Naive B cell (primary cell): ENCODE measurements at regions not wholly inside any gene's neighbourhood (a gene's known extent, or its start where the extent isn't known, plus 50 kb on each side); places are given as distances from the start of the nearest gene placed in this dataset.

Experiments used
- ATAC-seq, 2 donors: fragments of 150-1000 bp; cut with Tn5 transposase; 2 replicates each; pipeline ENCODE4 v1.10.0; 2021; ENCODE audit warnings: low read depth in 2 of 2, mild to moderate bottlenecking in 2 of 2, moderate library complexity in 2 of 2
- DNase-seq: peaks from one replicate; pipeline ENCODE4 v3.0.0; 2022
- H3K27ac Mint-ChIP-seq, 6 donors: one replicate each; pipeline ENCODE4 v1.8.0; 2020 to 2022; ENCODE audit warnings: mild to moderate bottlenecking in 6 of 6, mixed read lengths in 6 of 6, moderate library complexity in 5 of 6, inconsistent platforms in 2 of 6
- H3K27me3 Mint-ChIP-seq, 3 donors: one replicate each; pipeline ENCODE4 v1.8.0; 2021 to 2022; ENCODE audit warnings: mixed read lengths in 3 of 3, mild to moderate bottlenecking in 1 of 3
- H3K36me3 Mint-ChIP-seq, 2 donors: one replicate each; pipeline ENCODE4 v1.8.0; 2020 to 2022; ENCODE audit warnings: mixed read lengths in 2 of 2, inconsistent platforms in 1 of 2, mild to moderate bottlenecking in 1 of 2
- H3K4me1 Mint-ChIP-seq, 3 donors: one replicate each; pipeline ENCODE4 v1.8.0; 2020 to 2022; ENCODE audit warnings: mixed read lengths in 3 of 3, inconsistent platforms in 1 of 3, mild to moderate bottlenecking in 1 of 3, moderate library complexity in 1 of 3
- H3K4me3 Mint-ChIP-seq, 8 donors: one replicate each; pipeline ENCODE4 v1.8.0; 2020 to 2022; ENCODE audit warnings: mild to moderate bottlenecking in 8 of 8, mixed read lengths in 8 of 8, moderate library complexity in 8 of 8, inconsistent platforms in 2 of 8
- H3K9me3 Mint-ChIP-seq, 7 donors: one replicate each; pipeline ENCODE4 v1.8.0; 2020 to 2022; ENCODE audit warnings: mixed read lengths in 7 of 7, mild to moderate bottlenecking in 5 of 7, inconsistent platforms in 2 of 7, moderate library complexity in 1 of 7

DNA sequence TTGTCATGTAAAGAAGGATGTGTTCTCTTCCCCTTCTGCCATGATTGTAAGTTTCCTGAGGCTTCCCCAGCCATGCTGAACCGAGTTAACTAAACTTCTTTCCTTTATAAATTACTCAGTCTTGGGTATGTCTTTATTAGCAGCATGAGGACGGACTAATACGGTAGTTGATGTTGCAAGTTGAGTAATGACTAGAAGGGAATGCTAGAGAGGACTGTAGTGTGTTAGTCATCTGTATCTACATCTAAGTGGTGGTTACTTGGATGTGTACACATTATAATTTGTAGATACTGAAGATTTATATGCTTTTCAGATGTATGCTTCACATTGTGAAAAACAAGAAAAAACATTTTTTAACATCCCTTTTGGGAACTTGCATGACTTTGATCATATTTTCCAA lies 244.6 kb downstream of the POLR1F start:
- H3K4me3 Mint-ChIP-seq, result no peak overlapping the region
- no peaks in the 10 kb centered on the region for H3K27me3 Mint-ChIP-seq
- H3K9me3 Mint-ChIP-seq, result peaks cover 0 to 11% (median 0%) of the 10 kb centered on the region in 7 donors

DNA sequence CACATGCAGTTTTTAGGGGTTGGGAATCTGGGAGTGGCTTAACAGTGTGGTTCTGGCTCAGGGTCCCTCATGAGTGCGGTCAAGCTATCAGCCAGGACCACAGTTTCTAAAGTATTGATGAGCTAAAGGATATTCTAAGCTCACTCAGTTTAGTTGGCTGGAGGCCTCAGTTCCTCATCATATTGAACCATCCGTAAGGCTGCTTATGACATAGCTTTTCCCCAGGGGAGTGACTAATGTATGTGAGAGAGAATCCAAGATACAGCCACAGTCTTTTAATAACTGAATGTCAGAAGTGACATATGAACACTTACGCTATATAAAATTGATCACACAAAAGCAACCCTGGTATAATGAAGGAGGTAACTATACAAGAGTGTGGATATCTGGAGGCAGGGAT lies 245.3 kb downstream of the POLR1F start:
- DNase-seq, result no peak
- no peak for ATAC-seq
- H3K36me3 Mint-ChIP-seq, result no peaks in the 10 kb centered on the region
- no peak overlapping the region for H3K4me3 Mint-ChIP-seq
- H3K27me3 Mint-ChIP-seq, result no peaks in the 10 kb centered on the region
- peaks cover 0 to 11% (median 0%) of the 10 kb centered on the region in 7 donors for H3K9me3 Mint-ChIP-seq
- H3K4me1 Mint-ChIP-seq, result no peaks in the 10 kb centered on the region
- H3K27ac Mint-ChIP-seq, result no peak overlapping the region

More for the DNA sequence above, 244.6 kb downstream of the POLR1F start:
- Mint-ChIP-seq H3K27ac (no peak overlapping the region), H3K4me1 (no peaks in the 10 kb centered on the region), H3K36me3 (no peaks in the 10 kb centered on the region)
- DNase-seq (no peak), ATAC-seq (no peak)

DNA sequence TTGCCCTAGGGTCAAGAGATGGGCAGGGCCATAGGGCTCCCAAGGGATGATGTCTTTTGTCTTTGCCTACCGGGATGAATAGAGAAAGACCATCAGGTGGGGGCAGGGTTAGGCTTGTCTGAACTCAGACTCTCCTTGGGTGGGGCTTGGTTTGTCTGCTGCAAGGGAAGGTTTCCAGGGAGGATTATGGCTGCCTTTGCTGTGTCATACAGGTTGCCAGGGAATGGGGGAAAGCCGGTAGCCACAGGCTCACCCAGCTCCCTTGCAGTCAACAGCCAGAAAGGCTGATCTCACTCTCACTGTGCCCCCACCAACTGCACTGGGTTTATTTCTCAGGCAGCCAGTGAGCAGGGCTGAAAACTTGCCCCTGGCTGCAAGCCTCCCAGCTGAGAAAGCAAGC lies 253.2 kb downstream of the POLR1F start:
- Mint-ChIP-seq H3K4me3 (no peak overlapping the region), H3K9me3 (peaks cover 1 to 14% (median 6%) of the 10 kb centered on the region in 7 donors), H3K4me1 (no peaks in the 10 kb centered on the region), H3K27ac (no peak overlapping the region), H3K36me3 (no peaks in the 10 kb centered on the region), H3K27me3 (peaks cover 0 to 3% (median 0%) of the 10 kb centered on the region in 3 donors)
- no peak for ATAC-seq
- no peak for DNase-seq

DNA sequence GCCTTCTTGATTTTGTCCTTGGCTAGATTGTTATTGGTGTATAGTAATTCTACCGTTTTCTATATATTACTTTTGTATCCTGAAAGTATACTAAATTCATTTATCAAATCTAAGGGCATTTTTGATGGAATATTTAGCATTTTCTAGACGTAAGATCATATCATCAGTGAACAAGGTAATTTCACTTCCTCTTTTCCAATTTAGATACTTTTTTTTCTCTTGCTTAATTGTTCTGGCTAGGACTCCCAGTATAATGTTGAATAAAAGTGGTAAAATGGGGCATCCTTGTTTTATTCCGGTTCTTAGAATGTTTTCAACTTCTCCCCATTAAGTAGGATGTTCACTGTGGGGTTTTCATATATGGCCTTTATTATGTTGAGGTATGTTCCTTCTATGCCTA lies 260.7 kb downstream of the POLR1F start:
- DNase-seq (no peak), ATAC-seq (no peak)
- Mint-ChIP-seq H3K4me3 (no peak overlapping the region), H3K4me1 (no peaks in the 10 kb centered on the region), H3K9me3 (peaks cover 0 to 8% (median 0%) of the 10 kb centered on the region in 7 donors), H3K27ac (no peak overlapping the region), H3K27me3 (no peaks in the 10 kb centered on the region), H3K36me3 (no peaks in the 10 kb centered on the region)

DNA sequence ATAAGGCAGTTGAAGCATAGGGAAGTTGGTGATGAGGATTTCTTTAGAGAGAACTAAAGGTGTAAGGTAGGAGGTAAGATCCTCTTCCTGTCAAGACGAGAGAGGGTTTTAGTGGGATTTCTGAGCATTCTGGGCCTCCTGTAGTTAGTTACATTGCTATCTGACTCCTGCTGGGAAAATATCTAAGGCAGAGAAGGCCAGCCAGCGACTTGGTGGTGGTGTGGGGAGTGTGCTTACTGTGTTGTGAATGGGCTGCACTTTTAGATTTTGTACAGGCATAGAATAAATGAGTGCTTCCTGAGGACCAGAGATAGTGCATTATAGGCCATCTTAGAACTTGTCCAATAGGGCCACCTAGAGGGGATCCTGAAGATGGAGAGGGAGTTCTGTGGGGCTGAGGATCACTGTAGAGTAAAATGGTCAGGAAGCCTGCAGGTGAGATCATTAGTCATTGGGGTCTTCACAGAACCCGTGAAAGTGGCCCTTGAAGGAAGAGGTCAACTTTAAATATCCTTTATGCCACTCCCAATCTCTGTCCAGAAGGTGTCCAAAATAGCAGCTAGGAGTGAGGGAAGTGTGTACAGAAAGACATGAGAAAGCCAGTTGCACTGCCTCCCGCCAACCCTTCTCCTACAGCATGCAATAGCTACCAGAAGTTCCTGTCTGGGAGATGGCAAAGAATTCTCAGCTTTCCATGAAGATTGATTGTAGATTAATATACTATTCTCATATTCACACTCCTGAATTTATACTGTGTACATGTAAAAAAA lies 266.6 kb downstream of the POLR1F start:
- no peak overlapping the region for H3K27ac Mint-ChIP-seq
- H3K9me3 Mint-ChIP-seq, result peaks cover 0 to 1% (median 0%) of the 10 kb centered on the region in 7 donors
- no peaks in the 10 kb centered on the region for H3K4me1 Mint-ChIP-seq
- no peaks in the 10 kb centered on the region for H3K36me3 Mint-ChIP-seq
- DNase-seq (no peak), ATAC-seq (no peak)
- no peak overlapping the region for H3K4me3 Mint-ChIP-seq
- H3K27me3 Mint-ChIP-seq, result peaks cover 0 to 6% (median 0%) of the 10 kb centered on the region in 3 donors

DNA sequence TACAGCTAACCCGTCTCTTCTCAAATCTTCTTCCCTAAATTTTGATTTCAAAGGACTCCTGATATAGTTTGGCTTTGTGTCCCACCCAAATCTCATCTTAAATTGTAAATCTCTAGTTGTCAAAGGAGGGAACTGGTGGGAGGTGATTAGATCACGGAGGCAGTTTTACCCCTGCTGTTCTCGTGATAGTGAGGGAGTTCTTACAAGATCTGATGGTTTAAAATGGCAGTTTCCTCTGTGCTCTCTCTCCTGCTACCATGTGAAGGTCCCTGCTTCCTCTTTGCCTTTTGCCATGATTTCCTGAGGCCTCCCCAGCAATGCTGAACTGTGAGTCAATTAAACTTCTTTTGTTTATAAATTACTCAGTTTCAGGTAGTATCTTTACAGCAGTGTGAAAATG lies 269.3 kb downstream of the POLR1F start:
- no peak for ATAC-seq
- Mint-ChIP-seq H3K4me3 (no peak overlapping the region), H3K36me3 (no peaks in the 10 kb centered on the region), H3K27ac (no peak overlapping the region), H3K27me3 (peaks cover 0 to 6% (median 0%) of the 10 kb centered on the region in 3 donors), H3K9me3 (peaks cover 0 to 1% (median 0%) of the 10 kb centered on the region in 7 donors), H3K4me1 (no peaks in the 10 kb centered on the region)
- no peak for DNase-seq

DNA sequence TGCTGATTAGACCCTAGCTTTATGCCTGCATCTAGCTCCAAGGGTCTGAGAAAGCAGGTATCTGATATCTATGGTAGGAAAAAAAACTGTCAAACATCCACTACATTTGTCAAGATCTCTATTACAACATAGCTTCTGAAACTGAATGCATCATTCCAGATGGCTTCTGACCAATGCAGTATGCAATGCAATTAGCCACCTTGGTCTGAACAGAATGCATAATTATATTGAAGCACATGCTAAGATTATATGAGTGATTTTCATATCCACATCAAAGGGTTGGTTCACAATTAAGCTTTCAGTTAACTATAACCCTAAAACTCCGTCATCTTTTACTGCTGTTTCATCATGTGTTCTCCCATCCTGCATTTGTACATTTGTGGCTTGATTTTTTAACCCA lies 271.4 kb downstream of the POLR1F start:
- ATAC-seq, result no peak
- H3K9me3 Mint-ChIP-seq, result peaks cover 0 to 1% (median 0%) of the 10 kb centered on the region in 7 donors
- no peak overlapping the region for H3K4me3 Mint-ChIP-seq
- H3K27ac Mint-ChIP-seq, result no peak overlapping the region
- no peak for DNase-seq
- no peaks in the 10 kb centered on the region for H3K36me3 Mint-ChIP-seq
- no peaks in the 10 kb centered on the region for H3K4me1 Mint-ChIP-seq
- peaks cover 0 to 6% (median 0%) of the 10 kb centered on the region in 3 donors for H3K27me3 Mint-ChIP-seq

DNA sequence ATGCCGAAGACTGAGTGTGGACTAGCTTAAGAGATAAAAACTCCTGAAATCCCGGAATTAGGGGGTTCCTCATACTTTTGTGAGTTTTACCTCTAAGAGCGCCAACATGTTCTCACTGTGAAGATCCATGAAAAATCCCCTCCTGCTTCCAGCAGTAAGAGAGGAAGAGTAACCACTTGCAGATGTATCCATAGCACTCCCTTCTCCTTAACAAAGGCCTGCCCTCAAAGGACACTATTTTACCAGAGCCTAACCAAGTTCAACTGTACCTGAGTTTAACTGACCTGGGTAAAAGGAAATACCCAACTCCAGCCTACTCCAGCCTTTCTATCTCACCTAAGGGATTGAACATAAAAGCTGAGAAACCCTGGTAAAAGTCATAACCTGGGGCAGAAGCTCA lies 280.9 kb downstream of the POLR1F start:
- DNase-seq (no peak), ATAC-seq (no peak)
- Mint-ChIP-seq H3K4me3 (no peak overlapping the region), H3K9me3 (peaks cover 0 to 2% (median 0%) of the 10 kb centered on the region in 7 donors), H3K36me3 (no peaks in the 10 kb centered on the region), H3K4me1 (no peaks in the 10 kb centered on the region), H3K27me3 (no peaks in the 10 kb centered on the region), H3K27ac (no peak overlapping the region)

DNA sequence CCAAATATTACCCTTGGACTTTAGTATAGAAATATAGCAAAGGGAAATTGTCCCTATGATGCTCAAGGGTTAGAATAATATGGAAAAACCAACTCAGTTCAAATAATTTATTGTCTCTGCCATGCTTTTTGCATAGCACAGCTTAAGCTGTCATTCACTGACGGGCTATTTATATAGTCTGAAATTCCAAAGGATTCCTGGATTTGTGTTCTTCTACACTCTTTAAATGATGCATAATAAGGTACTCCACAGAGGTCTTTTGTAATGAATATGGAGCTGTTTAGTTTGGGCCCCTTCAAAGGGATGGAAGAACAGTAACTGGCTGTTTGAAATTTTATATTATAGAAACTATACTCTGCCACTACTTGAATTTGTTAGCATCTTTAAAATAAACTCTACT lies 276.6 kb upstream of the FERD3L start:
- H3K4me1 Mint-ChIP-seq, result peaks cover 0 to 2% (median 0%) of the 10 kb centered on the region in 3 donors
- no peaks in the 10 kb centered on the region for H3K36me3 Mint-ChIP-seq
- H3K4me3 Mint-ChIP-seq, result no peak overlapping the region
- DNase-seq, result no peak
- H3K9me3 Mint-ChIP-seq, result peaks cover 0 to 7% (median 0%) of the 10 kb centered on the region in 7 donors
- no peak for ATAC-seq
- no peaks in the 10 kb centered on the region for H3K27me3 Mint-ChIP-seq
- H3K27ac Mint-ChIP-seq, result no peak overlapping the region

DNA sequence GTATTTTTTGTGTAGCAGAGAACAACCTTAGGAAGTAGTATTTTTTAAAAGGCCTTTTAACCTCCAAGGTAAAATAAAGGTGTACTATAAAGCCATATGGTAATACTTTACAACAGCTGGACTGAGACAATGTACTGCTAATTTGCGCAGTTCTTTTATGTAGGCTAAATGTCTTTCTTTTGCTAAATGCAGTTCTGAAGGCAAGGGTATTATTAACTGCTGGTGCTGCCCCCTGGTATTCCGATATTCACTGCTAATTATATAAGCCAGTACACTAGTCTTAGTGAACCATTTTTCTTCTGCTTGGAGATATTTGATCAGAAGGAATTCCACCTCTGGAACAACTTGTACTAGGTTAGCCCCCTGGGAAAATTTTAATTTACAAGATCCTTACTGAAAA lies 272.0 kb upstream of the FERD3L start:
- Mint-ChIP-seq H3K9me3 (peaks cover 0 to 7% (median 0%) of the 10 kb centered on the region in 7 donors), H3K4me3 (no peak overlapping the region), H3K36me3 (no peaks in the 10 kb centered on the region), H3K27ac (no peak overlapping the region), H3K4me1 (peaks cover 0 to 2% (median 0%) of the 10 kb centered on the region in 3 donors), H3K27me3 (no peaks in the 10 kb centered on the region)
- ATAC-seq, result no peak
- DNase-seq, result no peak

DNA sequence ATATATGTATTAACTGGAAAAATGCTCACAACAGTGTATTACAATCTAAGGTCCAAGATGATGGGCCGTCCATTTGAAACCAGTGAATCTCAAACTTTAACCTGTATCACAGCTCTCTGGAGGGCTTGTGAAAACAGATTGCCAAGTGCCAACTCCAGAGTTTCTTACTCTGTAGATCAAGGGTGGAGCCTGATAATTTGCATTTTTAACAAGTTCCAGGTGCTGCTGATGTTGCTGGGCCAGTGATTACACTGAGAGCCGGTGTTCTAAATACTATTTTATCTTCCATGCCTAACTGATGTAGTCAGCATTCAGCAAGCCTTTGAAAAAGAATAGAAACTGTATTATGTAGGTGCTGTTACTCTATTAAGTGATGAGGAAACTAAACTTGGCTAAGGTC lies 269.9 kb upstream of the FERD3L start:
- DNase-seq (no peak), ATAC-seq (no peak)
- Mint-ChIP-seq H3K9me3 (peaks cover 0 to 7% (median 0%) of the 10 kb centered on the region in 7 donors), H3K36me3 (no peaks in the 10 kb centered on the region), H3K4me3 (no peak overlapping the region), H3K27ac (no peak overlapping the region), H3K4me1 (no peaks in the 10 kb centered on the region), H3K27me3 (peaks cover 0 to 4% (median 0%) of the 10 kb centered on the region in 3 donors)

DNA sequence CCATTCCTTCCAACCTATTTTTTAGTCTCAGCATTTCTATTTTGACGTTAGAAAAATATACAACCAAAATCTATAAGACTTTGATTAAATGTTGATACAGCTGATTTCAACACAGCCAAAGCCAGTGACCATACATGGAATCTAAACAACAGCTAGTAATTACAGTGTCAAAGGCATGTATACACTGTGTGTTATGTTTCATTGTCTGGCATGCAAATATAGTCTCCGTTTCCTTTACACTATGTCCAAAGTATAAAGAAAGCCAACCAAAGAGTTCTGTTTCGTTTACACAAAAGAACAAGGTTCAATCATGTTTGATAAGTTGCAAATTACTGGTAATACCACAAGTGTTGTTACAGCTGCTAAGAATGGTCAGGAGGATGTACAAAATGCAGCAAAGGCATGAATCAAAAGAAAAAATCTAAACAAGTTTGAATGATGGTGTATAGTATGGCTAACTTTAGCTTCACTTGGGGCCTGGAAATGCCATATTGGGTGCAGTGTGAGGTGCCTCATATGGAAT lies 268.3 kb upstream of the FERD3L start:
- H3K27ac Mint-ChIP-seq, result no peak overlapping the region
- peaks cover 0 to 4% (median 0%) of the 10 kb centered on the region in 3 donors for H3K27me3 Mint-ChIP-seq
- H3K4me3 Mint-ChIP-seq, result no peak overlapping the region

DNA sequence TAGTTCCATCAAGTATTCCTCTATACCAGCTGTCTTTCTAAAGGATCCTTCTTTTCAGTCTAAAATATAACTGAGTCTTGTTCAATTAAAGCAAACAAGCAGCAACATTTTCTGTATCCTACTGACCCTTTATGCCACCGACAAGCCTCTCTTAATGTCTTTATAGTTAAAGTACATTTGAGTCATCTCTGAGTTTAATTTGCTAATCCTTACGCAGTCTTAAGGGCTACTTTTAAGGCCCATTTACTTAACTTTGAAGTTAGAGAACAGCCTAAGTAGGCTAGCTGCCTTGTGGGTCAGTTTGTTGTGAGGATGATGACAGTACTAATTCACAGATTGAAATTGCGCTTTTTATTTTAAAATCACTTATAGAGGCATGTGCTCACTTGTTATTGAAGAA lies 265.5 kb upstream of the FERD3L start:
- Mint-ChIP-seq H3K4me1 (no peaks in the 10 kb centered on the region), H3K36me3 (no peaks in the 10 kb centered on the region), H3K27ac (no peak overlapping the region), H3K9me3 (peaks cover 0 to 2% (median 0%) of the 10 kb centered on the region in 7 donors), H3K27me3 (peaks cover 0 to 4% (median 0%) of the 10 kb centered on the region in 3 donors), H3K4me3 (no peak overlapping the region)
- DNase-seq (no peak), ATAC-seq (no peak)

More for the DNA sequence above, 268.3 kb upstream of the FERD3L start:
- DNase-seq (no peak), ATAC-seq (no peak)
- no peaks in the 10 kb centered on the region for H3K9me3 Mint-ChIP-seq
- H3K4me1 Mint-ChIP-seq, result no peaks in the 10 kb centered on the region
- no peaks in the 10 kb centered on the region for H3K36me3 Mint-ChIP-seq

DNA sequence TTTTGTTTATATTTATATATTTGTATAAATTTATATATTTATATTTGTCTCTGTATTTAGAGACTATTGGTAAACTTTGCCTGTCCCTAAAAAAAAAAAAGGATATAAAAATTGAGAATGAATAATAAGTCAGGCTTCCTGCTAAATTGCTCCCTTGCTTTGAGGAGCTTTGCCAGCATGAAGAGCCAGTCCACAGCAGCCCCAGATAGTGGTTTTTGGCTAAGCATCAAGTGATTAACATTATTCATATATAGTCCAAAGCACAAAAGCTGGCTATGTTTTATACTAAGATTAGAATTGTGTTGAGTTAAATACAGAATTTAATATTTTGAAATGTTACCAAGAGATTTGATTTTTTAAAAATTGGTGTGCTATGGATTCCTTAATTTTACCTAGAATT lies 264.9 kb upstream of the FERD3L start:
- ATAC-seq, result no peak
- no peaks in the 10 kb centered on the region for H3K4me1 Mint-ChIP-seq
- peaks cover 0 to 4% (median 0%) of the 10 kb centered on the region in 3 donors for H3K27me3 Mint-ChIP-seq

More for the DNA sequence above, 264.9 kb upstream of the FERD3L start:
- Mint-ChIP-seq H3K4me3 (no peak overlapping the region), H3K36me3 (no peaks in the 10 kb centered on the region), H3K27ac (no peak overlapping the region), H3K9me3 (peaks cover 0 to 2% (median 0%) of the 10 kb centered on the region in 7 donors)
- DNase-seq, result no peak
